GM12878 (cell line): ENCODE measurements at regions not wholly inside any gene's neighbourhood (a gene's known extent, or its start where the extent isn't known, plus 50 kb on each side); places are given as distances from the start of the nearest gene placed in this dataset.

Experiments used
- CEBPB ChIP-seq, 2 experiments: fragments of 150-350 bp in 1 of 2; IDR thresholded peaks; 2 replicates each; pipeline ENCODE4 v1.6.1; 2012 to 2014; ENCODE audit warnings: low read depth in 2 of 2, low read length in 2 of 2, borderline replicate concordance in 1 of 2, inconsistent platforms in 1 of 2
- CREB1 ChIP-seq: IDR thresholded peaks from 2 replicates; pipeline ENCODE4 v1.6.1; 2012; ENCODE audit warnings: low read depth, mild to moderate bottlenecking, inconsistent platforms
- KDM1A ChIP-seq: fragments of 200-600 bp; sonication (generic); IDR thresholded peaks from 2 replicates; pipeline ENCODE4 v1.6.1; 2016; ENCODE audit warnings: borderline replicate concordance
- TF ChIP-seq, protein P1 (sequence below), 3 experiments: IDR thresholded peaks in 2 of 3; conservative IDR thresholded peaks in 1 of 3; 2 replicates each; pipeline ENCODE4 v1.5.1; 2011; ENCODE audit warnings: low read depth in 3 of 3, low read length in 3 of 3, mild to moderate bottlenecking in 3 of 3, control low read depth in 2 of 3, moderate library complexity in 2 of 3, inconsistent platforms in 1 of 3, mixed read lengths in 1 of 3; ENCODE audit not compliant: control insufficient read depth in 2 of 3, insufficient read depth in 1 of 3; ENCODE audit errors: extremely low read depth in 1 of 3
- TF ChIP-seq, protein P2 (sequence below): IDR thresholded peaks from 2 replicates; pipeline ENCODE4 v1.6.1; 2011; ENCODE audit warnings: mild to moderate bottlenecking, low read depth, low read length, moderate library complexity; ENCODE audit not compliant: insufficient replicate concordance
- TF ChIP-seq, protein P3 (sequence below): IDR thresholded peaks from 2 replicates; pipeline ENCODE4 v1.6.1; 2012; ENCODE audit warnings: mild to moderate bottlenecking, low read depth, low read length

DNA sequence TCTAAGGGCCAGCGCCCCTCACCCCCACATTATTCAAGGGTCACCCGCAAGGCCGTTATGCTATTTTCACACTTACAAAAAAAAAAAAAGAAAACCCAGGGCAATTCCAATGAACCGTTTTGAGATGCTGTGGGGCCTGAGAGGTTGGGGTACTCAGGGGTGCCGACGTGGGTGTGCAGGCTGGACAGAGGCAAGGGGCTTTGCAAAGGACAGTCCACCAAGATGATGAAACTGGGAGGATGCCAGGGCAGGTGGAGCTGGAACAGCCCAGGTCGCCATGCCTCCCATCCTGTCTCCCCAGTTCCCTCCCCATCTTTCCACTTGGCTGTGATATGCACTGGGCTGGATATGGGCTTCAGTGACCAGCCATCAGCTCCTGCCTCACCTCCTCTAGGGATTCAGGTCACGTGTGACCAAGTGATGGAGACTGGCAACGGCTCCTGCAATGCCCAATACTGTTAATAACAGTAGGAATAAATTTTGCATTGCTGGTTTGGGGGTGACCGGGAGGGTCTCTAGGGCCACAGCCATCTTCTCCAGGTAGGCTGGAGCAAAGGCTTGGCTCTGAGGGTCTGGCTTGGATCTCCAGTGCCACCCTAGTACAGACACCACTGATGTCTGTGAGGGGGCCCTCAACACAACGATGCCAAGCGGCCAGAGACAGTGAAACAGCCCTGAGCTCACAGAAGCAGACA, 151.3 kb upstream of the TNRC6C start:
- TF ChIP-seq, protein P1, sequence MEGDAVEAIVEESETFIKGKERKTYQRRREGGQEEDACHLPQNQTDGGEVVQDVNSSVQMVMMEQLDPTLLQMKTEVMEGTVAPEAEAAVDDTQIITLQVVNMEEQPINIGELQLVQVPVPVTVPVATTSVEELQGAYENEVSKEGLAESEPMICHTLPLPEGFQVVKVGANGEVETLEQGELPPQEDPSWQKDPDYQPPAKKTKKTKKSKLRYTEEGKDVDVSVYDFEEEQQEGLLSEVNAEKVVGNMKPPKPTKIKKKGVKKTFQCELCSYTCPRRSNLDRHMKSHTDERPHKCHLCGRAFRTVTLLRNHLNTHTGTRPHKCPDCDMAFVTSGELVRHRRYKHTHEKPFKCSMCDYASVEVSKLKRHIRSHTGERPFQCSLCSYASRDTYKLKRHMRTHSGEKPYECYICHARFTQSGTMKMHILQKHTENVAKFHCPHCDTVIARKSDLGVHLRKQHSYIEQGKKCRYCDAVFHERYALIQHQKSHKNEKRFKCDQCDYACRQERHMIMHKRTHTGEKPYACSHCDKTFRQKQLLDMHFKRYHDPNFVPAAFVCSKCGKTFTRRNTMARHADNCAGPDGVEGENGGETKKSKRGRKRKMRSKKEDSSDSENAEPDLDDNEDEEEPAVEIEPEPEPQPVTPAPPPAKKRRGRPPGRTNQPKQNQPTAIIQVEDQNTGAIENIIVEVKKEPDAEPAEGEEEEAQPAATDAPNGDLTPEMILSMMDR (IDR thresholded peaks at IDR 0.05 in 2 of 3, conservative IDR thresholded peaks at IDR 0.05 in 1 of 3; ENCODE audit: control insufficient read depth in 2 of 3, extremely low read depth in 1 of 3, insufficient read depth in 1 of 3, low read depth in 3 of 3, low read length in 3 of 3), result no peak
- TF ChIP-seq, protein P2, sequence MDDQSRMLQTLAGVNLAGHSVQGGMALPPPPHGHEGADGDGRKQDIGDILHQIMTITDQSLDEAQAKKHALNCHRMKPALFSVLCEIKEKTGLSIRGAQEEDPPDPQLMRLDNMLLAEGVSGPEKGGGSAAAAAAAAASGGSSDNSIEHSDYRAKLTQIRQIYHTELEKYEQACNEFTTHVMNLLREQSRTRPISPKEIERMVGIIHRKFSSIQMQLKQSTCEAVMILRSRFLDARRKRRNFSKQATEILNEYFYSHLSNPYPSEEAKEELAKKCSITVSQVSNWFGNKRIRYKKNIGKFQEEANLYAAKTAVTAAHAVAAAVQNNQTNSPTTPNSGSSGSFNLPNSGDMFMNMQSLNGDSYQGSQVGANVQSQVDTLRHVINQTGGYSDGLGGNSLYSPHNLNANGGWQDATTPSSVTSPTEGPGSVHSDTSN, result no peak
- no peak for TF ChIP-seq KDM1A
- TF ChIP-seq CEBPB (IDR thresholded peaks at IDR 0.05; ENCODE audit: borderline replicate concordance in 1 of 2, low read depth in 2 of 2, low read length in 2 of 2), result no peak
- TF ChIP-seq, protein P3, sequence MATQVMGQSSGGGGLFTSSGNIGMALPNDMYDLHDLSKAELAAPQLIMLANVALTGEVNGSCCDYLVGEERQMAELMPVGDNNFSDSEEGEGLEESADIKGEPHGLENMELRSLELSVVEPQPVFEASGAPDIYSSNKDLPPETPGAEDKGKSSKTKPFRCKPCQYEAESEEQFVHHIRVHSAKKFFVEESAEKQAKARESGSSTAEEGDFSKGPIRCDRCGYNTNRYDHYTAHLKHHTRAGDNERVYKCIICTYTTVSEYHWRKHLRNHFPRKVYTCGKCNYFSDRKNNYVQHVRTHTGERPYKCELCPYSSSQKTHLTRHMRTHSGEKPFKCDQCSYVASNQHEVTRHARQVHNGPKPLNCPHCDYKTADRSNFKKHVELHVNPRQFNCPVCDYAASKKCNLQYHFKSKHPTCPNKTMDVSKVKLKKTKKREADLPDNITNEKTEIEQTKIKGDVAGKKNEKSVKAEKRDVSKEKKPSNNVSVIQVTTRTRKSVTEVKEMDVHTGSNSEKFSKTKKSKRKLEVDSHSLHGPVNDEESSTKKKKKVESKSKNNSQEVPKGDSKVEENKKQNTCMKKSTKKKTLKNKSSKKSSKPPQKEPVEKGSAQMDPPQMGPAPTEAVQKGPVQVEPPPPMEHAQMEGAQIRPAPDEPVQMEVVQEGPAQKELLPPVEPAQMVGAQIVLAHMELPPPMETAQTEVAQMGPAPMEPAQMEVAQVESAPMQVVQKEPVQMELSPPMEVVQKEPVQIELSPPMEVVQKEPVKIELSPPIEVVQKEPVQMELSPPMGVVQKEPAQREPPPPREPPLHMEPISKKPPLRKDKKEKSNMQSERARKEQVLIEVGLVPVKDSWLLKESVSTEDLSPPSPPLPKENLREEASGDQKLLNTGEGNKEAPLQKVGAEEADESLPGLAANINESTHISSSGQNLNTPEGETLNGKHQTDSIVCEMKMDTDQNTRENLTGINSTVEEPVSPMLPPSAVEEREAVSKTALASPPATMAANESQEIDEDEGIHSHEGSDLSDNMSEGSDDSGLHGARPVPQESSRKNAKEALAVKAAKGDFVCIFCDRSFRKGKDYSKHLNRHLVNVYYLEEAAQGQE, result no peak
- no peak for TF ChIP-seq CREB1
